Thymus (tissue), 11 donors: ENCODE measurements at regions not wholly inside any gene's neighbourhood (a gene's known extent, or its start where the extent isn't known, plus 50 kb on each side); places are given as distances from the start of the nearest gene placed in this dataset.

ENCODE experiments used
- DNase-seq, 9 donors: peaks; one replicate each; pipeline ENCODE4 v3.0.0-alpha.2; 2013; ENCODE audit warnings: low spot score in 9 of 9, low read depth in 6 of 9, missing footprints in 1 of 9
- H3K27ac ChIP-seq, 2 donors: one replicate each; pipeline ENCODE4 v1.5.1; 2013; ENCODE audit warnings: control low read depth in 1 of 2, low read depth in 1 of 2, low read length in 1 of 2, mild to moderate bottlenecking in 1 of 2, moderate library complexity in 1 of 2
- H3K27me3 ChIP-seq, 2 donors: one replicate each; pipeline ENCODE4 v1.5.1; 2013; ENCODE audit warnings: low read length in 1 of 2; ENCODE audit not compliant: control insufficient read depth in 2 of 2, insufficient read depth in 1 of 2
- H3K36me3 ChIP-seq, 2 donors: one replicate each; pipeline ENCODE4 v1.5.1; 2013; ENCODE audit warnings: low read length in 1 of 2, mild to moderate bottlenecking in 1 of 2, moderate library complexity in 1 of 2; ENCODE audit not compliant: control insufficient read depth in 2 of 2, insufficient read depth in 2 of 2
- H3K4me1 ChIP-seq, 2 donors: one replicate each; pipeline ENCODE4 v1.5.1; 2013; ENCODE audit warnings: low read length in 2 of 2; ENCODE audit not compliant: control insufficient read depth in 2 of 2, insufficient read depth in 2 of 2
- H3K4me3 ChIP-seq, 2 donors: one replicate each; pipeline ENCODE4 v1.5.1; 2013; ENCODE audit warnings: low read length in 2 of 2, control low read depth in 1 of 2, mild to moderate bottlenecking in 1 of 2
- H3K9me3 ChIP-seq, 2 donors: one replicate each; pipeline ENCODE4 v1.5.1; 2013; ENCODE audit warnings: low read length in 1 of 2, mild to moderate bottlenecking in 1 of 2; ENCODE audit not compliant: control insufficient read depth in 2 of 2, insufficient read depth in 1 of 2
- WGBS: extraction: QIAGEN DNeasy Blood & Tissue Kit; methylation state at CpG from one replicate; pipeline ENCODE4 v1.1.7; 2013; 5-methylcytosine and 5-hydroxymethylcytosine counted together
- donor health status: healthy.

GRCh38 chr20:24102749-24103333 lies 114.3 kb upstream of the GGTLC1 start:
- WGBS = 96% methylated on average over 1 of the region's 1 CpG
- no peaks in the 10 kb centered on the region for H3K9me3 ChIP-seq
- H3K4me1 ChIP-seq = no peaks in the 10 kb centered on the region
- no peak overlapping the region for H3K27ac ChIP-seq
- H3K36me3 ChIP-seq = no peaks in the 10 kb centered on the region
- no peaks in the 10 kb centered on the region for H3K27me3 ChIP-seq
- no peak for DNase-seq
- H3K4me3 ChIP-seq = no peak overlapping the region

DNA sequence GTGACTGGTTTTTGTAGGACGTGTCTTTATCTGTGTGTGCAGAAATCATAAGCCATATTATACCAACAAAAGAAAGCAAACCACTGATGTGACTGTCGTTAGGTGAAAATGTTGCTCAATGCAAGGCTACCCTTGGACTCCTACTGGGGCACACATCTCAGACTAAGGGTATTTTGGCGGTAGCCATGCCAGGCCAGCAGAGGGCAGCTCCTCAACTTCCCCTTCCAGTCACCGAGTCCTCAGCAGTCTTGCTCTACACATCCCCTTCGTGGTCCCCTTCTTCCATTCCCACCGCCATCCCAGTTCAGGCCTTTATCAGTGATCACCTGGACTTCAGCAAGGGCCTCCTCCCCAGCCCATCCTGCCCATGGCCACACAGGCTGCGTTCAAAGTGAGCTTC lies 113.7 kb upstream of the GGTLC1 start:
- H3K4me3 ChIP-seq = no peak overlapping the region
- no peak overlapping the region for H3K27ac ChIP-seq
- WGBS = 46% methylated on average over 7 of the region's 7 CpGs
- no peaks in the 10 kb centered on the region for H3K36me3 ChIP-seq
- no peaks in the 10 kb centered on the region for H3K27me3 ChIP-seq
- peak in 3 of 9 donors; percentile 13 to 35 (median 33) for DNase-seq
- no peaks in the 10 kb centered on the region for H3K9me3 ChIP-seq
- no peaks in the 10 kb centered on the region for H3K4me1 ChIP-seq

DNA sequence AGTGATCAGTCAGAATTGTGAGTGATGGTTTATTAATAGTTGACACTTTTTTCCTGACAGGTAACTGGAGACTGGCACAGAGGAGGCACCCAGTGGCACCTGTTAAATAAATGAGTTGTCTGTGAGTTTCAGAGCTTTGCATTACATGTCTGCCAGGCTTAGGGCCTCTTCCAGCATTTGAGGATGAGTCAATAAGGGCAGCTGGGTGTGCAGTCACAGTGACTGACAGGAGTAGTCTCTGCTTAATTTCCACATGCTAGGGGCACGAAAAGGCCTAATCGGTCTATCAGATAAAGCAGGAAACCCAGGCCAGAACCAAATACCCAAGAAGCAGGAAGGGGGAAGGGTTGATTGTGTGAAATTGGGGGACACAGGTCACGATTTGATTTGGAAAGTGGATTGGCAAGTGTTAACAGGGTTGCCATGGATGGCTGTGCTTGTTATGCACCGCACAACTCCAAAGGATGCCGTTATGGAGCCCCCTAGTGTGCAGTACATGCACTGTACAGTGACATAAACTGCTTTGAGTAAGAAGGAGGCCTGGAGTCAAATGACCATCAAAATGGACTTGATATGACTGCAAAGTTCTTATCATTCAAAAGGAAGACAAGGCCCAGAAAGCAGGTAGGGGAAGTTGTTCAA lies 111.9 kb upstream of the GGTLC1 start:
- H3K27ac ChIP-seq = no peak overlapping the region
- no peaks in the 10 kb centered on the region for H3K4me1 ChIP-seq
- no peak overlapping the region for H3K4me3 ChIP-seq
- DNase-seq = peak; percentile 23 to 70 (median 36)
- H3K27me3 ChIP-seq = no peaks in the 10 kb centered on the region
- WGBS = 41% methylated on average over 5 of the region's 5 CpGs
- no peaks in the 10 kb centered on the region for H3K36me3 ChIP-seq
- H3K9me3 ChIP-seq = no peaks in the 10 kb centered on the region

GRCh38 chr20:24098886-24099285 lies 110.3 kb upstream of the GGTLC1 start:
- no peaks in the 10 kb centered on the region for H3K36me3 ChIP-seq
- H3K4me1 ChIP-seq = no peaks in the 10 kb centered on the region
- no peaks in the 10 kb centered on the region for H3K9me3 ChIP-seq
- WGBS = 94% methylated on average over 3 of the region's 3 CpGs
- H3K27me3 ChIP-seq = no peaks in the 10 kb centered on the region
- H3K27ac ChIP-seq = no peak overlapping the region
- no peak for DNase-seq
- no peak overlapping the region for H3K4me3 ChIP-seq

GRCh38 chr20:24097506-24098245 lies 109.1 kb upstream of the GGTLC1 start:
- H3K36me3 ChIP-seq = no peaks in the 10 kb centered on the region

GRCh38 chr20:24096864-24097450 lies 108.4 kb upstream of the GGTLC1 start:
- WGBS = 96% methylated on average over 13 of the region's 13 CpGs
- DNase-seq = no peak
- H3K27ac ChIP-seq = no peak overlapping the region
- H3K4me1 ChIP-seq = no peaks in the 10 kb centered on the region
- no peaks in the 10 kb centered on the region for H3K9me3 ChIP-seq
- H3K36me3 ChIP-seq = no peaks in the 10 kb centered on the region
- H3K27me3 ChIP-seq = no peaks in the 10 kb centered on the region
- H3K4me3 ChIP-seq = no peak overlapping the region

More at GRCh38 chr20:24097506-24098245, 109.1 kb upstream of the GGTLC1 start:
- no peak for DNase-seq
- Histone ChIP-seq H3K4me3 (no peak overlapping the region), H3K27me3 (no peaks in the 10 kb centered on the region), H3K4me1 (no peaks in the 10 kb centered on the region), H3K27ac (no peak overlapping the region), H3K9me3 (no peaks in the 10 kb centered on the region)
- WGBS = 96% methylated on average over 6 of the region's 6 CpGs

DNA sequence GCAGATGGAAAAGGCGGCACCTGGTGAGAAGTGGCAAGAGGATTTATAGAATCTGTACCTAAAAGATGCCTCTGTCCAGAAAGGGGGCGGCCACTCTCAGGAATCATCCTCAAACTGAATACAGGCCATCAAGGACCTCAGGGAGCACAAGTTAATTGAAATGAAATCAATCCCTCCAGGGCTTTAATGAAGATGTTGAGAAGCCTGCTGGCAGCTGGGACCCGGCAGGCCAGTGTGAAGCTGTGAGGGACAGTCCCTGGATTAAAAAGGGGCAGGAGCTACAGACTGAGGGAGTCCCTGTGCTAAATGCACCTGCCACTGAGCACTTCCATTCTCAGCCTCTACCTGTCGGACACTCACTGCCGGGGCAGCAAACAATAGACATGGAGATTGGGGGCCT lies 107.7 kb upstream of the GGTLC1 start:
- DNase-seq = no peak
- no peaks in the 10 kb centered on the region for H3K4me1 ChIP-seq
- no peaks in the 10 kb centered on the region for H3K36me3 ChIP-seq
- no peaks in the 10 kb centered on the region for H3K9me3 ChIP-seq
- H3K27ac ChIP-seq = no peak overlapping the region
- 96% methylated on average over 5 of the region's 5 CpGs for WGBS
- no peaks in the 10 kb centered on the region for H3K27me3 ChIP-seq
- H3K4me3 ChIP-seq = no peak overlapping the region

DNA sequence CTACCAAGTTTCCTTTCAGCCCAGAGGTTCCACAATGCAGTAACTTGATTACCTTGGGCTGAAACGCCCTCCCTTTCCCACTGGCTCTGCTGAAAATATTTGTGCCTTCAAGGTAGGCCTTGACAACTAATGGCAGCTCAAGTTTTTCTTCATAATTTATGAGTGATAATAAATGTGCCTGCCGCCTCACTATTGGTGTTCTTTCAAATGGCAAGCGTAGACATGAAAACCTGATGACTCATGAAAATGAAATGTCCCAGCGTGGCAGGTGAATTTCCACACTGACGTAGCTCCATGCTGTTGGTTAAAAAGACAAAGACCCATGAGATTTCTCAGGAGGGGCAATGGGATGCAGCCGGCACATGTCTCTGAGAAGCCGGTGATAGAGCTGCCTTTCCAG lies 107.2 kb upstream of the GGTLC1 start:
- WGBS = 93% methylated on average over 7 of the region's 7 CpGs
- Histone ChIP-seq H3K27ac (no peak overlapping the region), H3K4me3 (no peak overlapping the region), H3K36me3 (no peaks in the 10 kb centered on the region), H3K27me3 (no peaks in the 10 kb centered on the region), H3K9me3 (no peaks in the 10 kb centered on the region), H3K4me1 (no peaks in the 10 kb centered on the region)
- DNase-seq = peak in 1 of 9 donors; percentile 13

DNA sequence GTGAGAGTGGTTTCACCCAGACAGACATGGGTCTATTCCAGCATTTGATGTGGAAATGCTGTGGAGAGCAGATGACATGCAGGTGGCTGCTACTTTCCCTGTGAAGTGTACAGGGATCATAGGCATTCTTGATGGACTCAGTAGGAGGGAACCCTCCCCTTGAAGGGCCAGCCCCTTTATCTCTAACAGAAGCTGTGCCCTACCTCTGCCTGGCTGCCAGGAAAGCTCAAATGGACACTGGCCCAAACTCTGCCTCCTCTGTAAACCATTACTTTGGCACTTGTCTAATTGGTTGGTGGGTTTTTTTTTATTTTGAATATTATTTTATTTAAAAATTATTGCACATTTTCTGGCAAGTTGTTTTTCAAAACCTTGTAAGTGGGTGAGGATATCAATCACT lies 106.7 kb upstream of the GGTLC1 start:
- H3K9me3 ChIP-seq = no peaks in the 10 kb centered on the region

More for the DNA sequence above, 106.7 kb upstream of the GGTLC1 start:
- Histone ChIP-seq H3K4me1 (no peaks in the 10 kb centered on the region), H3K36me3 (no peaks in the 10 kb centered on the region), H3K4me3 (no peak overlapping the region), H3K27ac (no peak overlapping the region), H3K27me3 (no peaks in the 10 kb centered on the region)
- DNase-seq = no peak
